ENCODE measurements at regions not wholly inside any gene's neighbourhood (a gene's known extent, or its start where the extent isn't known, plus 50 kb on each side); places are given as distances from the start of the nearest gene placed in this dataset.

- TF ChIP-seq CTCF (IDR thresholded peaks at IDR 0.05 in 2 of 3, conservative IDR thresholded peaks at IDR 0.05 in 1 of 3; ENCODE audit: insufficient read depth in 2 of 3, low read depth in 1 of 3, low read length in 3 of 3) (no peak), CHD2 (IDR thresholded peaks at IDR 0.05; ENCODE audit: low read depth, low read length) (no peak), ZBTB33 (CRISPR knock-in tag; IDR thresholded peaks at IDR 0.05) (no peak), ZNF174 (CRISPR knock-in tag; IDR thresholded peaks at IDR 0.05) (no peak), PKNOX1 (IDR thresholded peaks at IDR 0.05) (no peak), ZFP30 (CRISPR knock-in tag; IDR thresholded peaks at IDR 0.05; ENCODE audit: borderline replicate concordance) (no peak), ZBTB49 (CRISPR knock-in tag; IDR thresholded peaks at IDR 0.05; ENCODE audit: borderline replicate concordance) (no peak), USF1 (CRISPR knock-in tag; IDR thresholded peaks at IDR 0.05) (no peak), NR2C1 (IDR thresholded peaks at IDR 0.05) (no peak), NR2C1 (tag; IDR thresholded peaks at IDR 0.05) (no peak), RFX5 (IDR thresholded peaks at IDR 0.05; ENCODE audit: low read depth, low read length) (no peak)
Observed at GRCh38 chr11:92709329-92709728, 260.1 kb upstream of the MTNR1B start.

Data from K562 (cell line).